Pons (tissue), 1 donor: ENCODE measurements at regions not wholly inside any gene's neighbourhood (a gene's known extent, or its start where the extent isn't known, plus 50 kb on each side); places are given as distances from the start of the nearest gene placed in this dataset.

Experiments
- DNase-seq: peaks from one replicate; pipeline ENCODE4 v3.0.0-alpha.2; 2016; ENCODE audit warnings: low spot score

DNA sequence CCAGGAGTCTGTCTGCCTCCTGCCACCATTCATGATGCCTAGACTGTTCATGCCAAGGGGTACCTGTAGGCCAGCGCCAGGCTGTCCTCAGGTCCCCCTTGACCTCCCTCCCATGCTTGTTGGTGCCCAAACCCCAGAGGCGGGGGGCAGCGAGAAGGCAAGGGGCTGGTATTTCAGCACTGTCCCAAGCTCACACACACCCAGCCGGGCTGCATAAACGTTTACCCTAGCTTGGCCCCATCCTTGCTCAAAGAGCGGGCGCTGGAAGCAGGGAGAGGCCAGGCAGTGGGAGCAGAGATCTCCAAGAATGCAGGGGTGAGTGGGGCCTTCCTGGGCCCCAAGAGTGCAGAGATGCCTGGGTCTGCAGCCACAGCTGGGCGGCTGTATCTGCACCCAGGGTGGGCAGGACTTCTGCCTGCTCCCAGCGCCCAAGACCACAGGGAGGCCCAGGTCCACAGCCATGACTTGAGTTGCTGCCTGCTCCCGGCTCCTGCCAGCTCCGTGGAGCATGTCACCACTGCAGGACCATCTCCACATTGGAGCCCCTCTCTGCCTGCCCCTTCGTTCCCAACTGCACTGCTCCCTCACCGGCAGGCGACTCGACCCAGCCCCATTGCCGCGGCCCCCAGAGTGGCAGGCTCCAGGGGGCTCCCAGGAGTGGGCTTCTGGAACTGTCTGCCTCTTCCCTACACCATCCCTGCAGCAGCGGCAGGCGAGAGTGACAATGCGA is 616.6 kb downstream of the METTL4 start:
- no peak for DNase-seq

DNA sequence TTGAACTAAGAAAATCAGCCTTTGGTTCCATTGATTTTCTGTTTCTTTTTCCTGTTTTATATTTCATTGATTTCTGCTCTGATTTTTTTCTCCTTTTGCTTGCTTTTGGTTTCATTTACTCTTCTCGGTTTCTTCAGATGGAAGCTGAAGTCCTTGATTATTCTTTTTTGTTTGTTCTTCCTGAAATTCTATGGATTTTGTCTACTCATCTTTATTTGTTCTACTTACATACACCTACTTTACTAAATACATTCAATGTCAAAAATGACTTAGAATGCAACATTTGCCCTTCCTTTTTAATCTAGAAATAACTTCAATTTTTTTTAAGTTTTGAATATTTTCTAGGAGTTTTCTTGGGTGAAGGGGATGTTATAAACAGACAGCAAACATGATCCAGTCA is 612.5 kb downstream of the METTL4 start:
- DNase-seq, result no peak

DNA sequence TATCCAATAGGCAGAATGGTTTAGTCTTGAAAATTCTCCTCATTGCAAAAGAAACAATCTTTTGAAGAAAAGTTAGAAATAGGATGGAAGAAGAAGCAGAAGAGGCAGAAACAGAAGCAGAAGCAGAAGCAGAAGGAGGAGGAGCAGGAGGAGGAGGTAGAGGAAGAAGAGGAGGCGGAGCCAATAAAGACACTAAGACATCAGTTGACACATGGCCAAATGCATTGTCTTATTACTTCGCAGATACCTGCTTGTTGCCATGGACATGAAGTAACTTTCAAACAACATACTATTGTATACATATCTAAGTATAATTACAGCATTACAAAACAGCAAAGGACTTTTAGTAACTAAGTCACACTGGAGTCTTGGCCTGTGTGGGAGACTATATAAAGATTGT is 606.3 kb downstream of the METTL4 start:
- DNase-seq, result no peak

DNA sequence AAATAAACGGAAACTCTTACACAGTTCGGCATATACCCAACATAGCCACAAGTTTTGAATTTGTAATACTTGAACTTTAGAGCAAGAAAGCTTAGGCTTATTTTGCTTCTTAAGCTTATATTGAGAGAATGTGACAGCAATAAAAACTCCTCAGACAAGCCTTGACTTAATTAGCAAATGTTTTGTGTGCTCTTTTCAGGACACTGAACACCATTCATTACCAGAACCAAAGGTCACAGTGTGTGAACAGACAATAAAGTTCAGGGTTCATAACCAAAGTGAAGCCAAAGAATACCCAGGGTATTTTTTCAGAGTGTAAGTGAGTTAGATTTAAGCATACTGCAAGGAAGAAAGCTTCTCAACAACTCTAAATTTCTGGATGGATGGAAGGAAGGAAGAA is 605.8 kb downstream of the METTL4 start:
- no peak for DNase-seq

DNA sequence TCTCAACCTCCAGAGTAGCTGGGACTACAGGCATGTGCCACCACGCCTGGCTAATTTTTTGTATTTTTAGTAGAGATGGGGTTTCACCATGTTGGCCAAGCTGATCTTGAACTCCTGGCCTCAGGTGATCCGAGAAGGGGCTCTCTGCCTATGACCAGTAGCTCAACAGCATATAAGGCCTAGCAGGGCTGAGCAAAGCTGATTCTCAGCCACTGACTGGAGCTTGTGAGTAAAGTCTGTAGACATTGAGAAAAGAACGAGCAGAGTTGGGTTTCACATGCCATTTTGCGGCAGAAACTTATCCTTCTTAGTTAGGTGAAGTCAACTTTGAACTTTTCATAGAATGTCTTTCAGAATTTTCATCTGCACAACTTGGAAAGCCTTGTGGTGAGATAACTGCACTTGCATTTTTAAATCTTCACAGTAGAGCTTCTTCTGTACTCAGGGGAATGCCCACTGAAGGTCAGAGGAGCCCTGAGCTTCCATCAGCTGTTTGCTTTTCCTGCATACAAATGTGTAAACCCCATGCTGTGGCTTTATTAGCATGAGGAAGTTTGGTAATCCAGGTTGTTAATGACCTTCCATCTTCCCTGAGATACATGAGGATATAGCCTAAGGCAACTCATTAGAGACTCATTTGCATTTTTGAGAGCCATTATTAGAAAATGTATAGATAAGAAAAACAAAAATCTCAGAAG is 602.4 kb downstream of the METTL4 start:
- no peak for DNase-seq

DNA sequence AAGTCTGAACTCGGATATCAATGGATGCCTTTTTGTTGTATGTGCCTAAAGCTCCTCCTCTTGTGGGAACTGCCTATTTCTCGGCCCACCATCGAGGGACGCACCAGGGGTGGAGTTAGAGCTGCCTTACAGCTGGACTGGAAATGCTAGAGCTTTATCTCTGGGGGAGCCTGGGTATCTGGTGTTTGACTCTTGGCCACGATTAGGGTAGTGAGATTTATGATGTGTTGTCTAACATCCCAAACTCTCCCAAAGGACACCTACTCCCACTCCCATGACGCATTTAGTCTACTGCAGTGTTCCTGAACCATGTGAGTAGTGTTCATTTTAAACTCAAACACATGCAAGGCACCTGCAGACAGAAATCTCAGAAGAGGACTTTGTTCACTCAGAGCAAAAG is 594.8 kb downstream of the METTL4 start:
- DNase-seq, result no peak

DNA sequence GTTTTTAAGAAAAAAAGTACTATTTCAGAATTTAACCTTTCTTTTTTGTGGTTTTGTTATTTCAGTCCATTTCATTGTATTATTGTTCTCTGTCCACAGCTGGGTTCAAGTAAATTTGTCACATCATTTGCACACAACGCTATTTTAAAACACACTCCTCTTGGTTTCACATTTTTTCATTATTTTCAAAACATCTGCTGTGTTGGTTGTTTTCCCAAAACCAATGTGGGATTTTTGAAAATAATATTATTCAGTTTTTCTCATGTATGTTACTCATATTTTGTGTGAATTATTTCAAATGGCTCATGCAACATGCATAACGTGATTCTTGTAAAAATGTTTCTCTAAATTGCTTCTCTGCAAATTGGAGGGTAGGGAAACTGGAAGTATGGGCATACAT is 589.2 kb downstream of the METTL4 start:
- DNase-seq, result no peak

DNA sequence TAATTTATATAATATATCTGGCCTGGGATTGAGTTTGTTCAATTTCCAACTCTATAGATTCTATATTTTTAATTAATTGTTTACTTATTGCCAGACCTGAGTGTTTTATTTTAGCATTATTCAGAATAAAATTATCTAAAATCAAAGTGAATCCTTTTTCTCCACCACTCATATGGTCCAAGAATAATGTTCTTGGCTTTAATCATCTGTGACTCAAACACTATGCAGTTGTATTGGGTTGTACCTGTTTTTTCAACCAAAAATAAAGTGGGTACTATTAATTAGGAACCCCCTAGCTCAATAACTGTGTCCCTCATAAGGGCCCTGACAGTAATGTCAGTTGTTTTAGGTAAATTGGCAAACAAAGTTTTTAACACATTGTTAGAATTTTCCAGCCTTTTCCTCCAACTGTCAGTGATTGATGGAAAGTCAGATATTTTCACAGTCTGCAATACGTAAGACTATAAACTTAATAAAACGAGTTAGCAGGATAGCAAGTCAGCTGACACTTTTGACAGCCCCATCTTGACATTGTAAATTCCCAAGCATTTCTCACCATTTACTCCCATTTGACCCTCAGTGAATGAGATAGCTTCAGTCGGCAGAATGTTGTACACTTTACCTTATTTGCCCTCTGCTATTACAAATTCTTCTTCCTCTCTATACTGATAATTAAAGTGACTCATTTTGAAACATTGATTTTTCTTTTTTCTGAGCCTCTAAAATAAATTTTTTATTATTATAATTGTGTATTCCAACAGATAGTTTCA is 587.4 kb downstream of the METTL4 start:
- no peak for DNase-seq

DNA sequence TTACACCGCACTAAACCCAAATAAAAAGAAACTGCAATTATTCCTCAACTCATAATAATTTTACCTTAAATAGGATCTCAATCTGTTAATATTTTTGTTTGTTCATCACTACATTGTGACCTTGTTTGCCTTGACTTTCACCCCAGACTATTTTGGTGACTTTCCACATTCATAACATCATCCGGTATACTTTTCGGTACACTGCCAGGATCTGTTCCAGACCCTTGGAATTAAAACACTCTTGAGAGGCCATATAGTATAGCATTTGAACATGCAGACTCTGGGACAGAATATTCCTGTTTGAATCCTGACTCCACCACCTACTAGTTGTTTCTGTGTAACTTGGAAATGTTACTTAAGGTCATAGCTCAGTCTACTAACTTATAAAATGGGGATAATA is 577.4 kb downstream of the METTL4 start:
- no peak for DNase-seq

DNA sequence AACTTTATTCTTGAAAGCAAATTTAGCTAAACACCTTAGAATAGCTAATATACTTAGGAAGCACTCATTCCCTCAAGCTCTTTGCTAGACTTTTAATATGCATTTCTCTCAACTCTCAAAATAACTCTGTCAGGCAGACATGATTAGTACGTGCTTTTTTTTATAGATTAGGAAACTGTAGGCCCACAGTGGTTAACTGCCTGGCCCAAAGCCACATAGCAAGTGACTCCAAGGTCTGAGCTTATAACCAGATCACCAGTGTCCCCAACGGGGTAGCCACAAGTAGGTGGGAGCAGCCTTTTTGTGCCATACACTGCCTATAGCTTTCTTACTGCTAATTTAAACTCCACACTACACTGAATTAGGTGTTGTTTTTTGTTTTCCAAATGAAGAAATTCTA is 576.8 kb downstream of the METTL4 start:
- DNase-seq, result no peak

DNA sequence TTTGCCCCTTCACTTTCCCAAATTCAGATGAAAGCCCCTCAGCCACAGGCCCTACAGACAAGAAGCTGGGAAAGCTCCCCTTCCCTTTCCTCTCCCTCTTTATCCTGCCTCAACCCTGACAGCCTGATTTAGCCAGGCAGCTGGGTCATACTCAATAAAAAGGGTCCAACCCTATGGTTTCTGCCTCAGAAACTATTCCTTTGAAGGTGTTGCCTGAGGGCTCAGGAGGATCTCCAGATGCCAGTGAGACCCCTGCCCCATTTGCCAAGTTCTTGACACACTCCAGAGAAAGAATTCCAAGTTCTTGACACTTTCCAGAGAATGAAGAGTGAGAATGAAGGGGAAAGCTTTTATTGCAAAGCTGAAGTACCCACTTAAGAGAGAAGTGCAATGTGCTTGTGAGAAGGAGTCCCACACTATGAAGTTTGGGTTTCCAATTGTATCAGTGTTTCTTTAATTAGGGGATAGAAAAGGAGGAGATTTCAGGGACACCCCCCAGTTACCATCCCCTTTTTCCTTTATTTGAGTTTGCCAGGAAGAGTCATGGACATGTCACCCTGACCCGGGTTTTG is 576.2 kb downstream of the METTL4 start:
- DNase-seq, result no peak

DNA sequence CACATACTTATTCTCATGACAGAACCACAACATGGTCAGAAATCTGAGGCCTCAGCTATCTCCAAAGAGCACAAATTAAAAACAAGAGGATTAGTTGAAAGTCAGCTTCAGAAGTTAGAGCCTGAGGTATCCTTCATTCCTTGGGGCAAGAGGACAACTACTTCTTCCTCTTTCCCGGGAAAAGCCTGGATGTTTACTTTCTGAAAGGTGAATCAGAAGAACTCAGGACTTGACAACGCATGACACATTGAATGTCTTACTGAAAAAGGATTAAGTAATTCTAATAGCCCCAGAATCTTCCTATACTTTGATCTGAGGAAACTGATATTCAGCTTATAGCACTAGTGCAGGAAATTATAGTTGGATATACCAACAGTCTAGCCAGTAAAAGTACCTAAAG is 573.2 kb downstream of the METTL4 start:
- DNase-seq, result no peak

DNA sequence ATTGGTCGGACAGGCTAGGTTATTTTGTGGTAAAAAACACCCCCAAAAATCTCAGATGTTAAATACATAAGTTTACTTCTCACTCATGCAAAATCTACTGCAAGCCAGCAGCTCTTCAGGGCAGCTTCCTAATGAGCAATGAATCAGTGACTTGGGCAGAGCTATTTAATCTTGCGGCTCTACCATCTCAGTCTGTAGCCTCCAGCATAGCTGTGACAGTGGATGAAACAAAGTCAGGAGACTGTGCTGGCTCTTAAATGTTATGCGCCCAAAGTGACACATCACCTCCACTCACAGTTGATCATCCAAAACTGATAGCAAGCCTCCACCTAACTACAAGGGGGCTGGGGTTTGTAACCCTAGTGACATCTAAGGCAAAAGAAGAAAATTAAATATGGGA is 571.9 kb downstream of the METTL4 start:
- no peak for DNase-seq

DNA sequence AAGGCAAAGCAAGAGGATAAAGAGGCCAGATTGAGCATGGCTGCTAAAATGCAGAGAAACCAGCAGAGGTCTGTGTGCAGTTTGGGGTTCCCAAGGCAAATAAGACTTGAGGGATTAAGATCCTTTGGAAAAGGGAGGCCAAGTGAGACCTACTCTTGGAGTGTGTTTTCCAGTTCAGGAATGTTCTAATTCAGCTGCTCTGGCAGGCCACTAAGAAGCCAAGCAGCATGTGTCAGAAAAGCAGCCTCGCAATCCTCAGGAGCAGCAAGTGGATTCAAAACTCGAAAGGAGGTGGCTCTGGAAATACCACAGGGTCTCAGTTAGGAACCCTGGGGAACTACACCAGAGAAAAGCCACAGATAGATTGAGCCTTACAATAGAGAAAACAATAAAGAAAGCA is 569.2 kb downstream of the METTL4 start:
- no peak for DNase-seq

DNA sequence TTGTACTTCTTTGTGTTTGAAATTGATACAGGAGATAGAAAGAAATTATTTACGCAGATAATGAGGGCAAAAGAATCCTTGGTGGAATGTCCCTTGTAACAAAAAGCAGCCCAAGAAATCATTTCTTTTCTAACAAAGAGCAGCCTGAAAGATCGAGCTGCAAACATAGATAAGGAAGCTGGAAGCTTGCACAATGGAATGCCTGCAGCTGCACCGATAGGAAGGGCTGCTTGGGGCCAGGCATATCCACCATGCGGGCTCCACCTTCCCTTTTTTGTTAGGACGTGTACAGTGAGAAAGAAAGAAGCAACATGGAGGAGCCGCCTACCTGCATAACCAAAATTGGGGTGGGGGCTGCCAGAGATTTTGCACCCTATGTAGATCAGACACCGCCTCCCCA is 568.7 kb downstream of the METTL4 start:
- no peak for DNase-seq

DNA sequence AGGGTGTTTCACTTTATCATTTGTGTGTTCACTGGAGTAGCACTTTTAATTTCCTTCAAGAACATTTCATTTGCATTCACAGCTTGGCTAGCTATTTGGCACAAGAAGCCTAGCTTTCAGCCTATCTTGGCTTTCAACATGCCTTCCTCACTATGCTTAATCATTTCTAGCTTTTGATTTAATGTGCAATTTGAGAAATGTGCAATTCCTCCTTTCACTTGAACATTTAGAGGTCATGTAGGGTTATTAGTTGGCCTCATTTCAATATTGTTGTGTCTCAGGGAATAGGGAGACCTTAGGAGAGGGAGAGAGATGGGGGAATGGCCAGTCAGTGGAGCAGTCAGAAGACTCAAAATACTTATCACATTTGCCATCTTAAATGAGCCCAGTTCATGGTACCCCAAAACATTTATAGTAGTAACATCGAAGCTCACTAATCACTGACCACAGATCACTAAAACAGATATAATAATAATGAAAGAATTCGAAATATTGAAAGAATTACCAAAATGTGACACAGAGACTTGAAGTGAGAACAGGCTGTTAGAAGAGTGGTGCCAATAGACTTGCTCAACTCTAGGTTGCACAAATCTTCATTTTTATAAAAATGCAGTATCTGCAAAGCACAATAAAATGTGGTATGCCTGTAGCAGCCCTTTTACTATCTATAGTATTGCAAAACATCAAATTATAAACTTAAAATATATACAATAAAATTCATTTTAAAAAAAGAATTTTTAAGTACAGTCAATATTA is 561.2 kb downstream of the METTL4 start:
- no peak for DNase-seq

DNA sequence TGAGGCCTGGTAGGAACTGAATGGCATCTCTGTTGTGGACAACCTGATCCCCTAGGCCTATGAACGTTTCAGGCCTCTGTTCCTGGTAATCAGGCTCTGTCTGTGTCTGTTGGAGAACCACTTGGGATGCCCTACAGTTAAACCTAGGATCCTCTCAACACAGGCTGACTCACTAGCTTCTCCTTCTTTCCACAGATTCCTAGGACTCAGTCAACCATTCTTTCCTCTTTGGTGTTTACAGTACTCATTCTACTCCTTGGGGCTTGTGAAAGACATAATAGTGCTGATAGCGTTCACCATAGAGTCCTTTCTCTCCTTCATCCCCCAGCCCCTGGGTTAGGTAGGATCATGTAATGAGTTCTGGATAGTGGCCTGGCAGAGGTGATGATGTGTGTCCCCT is 544.3 kb downstream of the METTL4 start:
- DNase-seq, result no peak

DNA sequence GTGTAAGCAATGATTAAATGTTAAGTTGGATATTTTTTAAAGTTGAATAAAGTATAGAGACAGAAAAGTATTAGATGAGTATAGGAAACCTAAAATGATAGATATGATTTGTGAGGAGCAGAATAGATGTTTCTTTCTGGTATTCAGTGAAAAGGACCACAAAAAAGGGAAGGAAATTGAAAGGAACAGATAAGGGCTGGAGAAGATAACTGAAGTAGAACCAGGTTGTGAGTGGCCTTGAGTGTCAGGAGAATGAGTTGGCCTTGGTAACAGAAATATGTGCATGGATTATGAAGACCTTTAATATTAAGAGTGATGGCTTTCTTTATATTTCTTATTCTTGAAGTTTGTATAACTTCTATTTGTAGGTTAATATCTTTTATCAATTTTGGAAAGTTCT is 543.5 kb downstream of the METTL4 start:
- DNase-seq, result no peak

DNA sequence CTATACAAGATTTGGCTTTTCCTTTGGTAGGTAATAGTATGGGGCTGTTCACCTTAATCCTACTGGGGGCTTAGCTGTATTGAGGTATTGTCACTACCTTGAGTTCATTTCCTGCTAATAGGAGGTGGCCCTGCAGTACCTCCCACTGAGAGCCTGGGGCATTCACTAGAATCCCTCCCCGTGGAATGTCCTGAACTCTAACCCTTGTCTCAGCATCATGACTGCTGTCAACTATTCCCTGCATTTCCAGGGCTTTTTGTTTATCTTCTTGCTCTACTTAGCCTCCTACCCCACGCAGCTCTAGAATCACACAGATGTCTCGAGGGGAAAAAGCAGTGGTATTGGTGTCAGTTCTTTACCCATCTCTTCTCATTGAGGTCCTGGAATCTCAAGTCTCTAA is 542.3 kb downstream of the METTL4 start:
- no peak for DNase-seq

DNA sequence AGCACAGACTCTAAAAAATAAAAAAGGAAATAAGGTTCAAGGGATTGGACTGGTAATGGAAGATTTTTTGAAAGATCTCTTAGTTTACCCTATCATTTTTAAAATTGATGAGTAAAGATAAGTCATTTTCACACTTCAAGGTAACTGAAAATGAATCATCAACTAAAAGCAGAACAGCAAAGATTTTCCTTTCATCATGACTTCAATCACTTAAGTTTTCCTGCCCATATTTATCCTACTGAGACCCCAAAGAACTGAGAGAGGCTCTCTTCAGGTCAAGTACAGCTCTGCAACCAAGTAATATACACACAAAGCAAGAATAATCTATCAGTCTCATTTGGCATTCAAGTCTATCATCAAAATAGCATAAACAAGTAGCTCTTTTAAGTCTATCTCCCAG is 540.7 kb downstream of the METTL4 start:
- no peak for DNase-seq

DNA sequence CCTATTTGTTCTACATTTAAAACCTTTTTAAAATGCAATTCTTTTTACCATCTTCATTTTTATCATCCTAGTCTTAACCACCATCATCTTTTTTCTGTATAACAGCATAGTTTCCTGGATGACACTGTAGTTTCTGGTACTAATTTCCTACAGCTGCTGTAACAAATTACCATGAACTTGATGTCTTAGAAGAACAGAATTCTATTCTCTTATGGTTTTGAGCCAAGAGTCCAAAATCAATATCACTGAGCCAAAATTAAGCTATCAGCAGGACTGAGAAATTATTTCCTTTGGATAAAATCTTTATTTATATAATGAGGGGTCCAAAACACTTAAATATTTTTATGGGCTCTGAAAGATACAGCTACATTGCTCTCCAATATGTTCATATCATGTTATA is 539.3 kb downstream of the METTL4 start:
- DNase-seq, result no peak

DNA sequence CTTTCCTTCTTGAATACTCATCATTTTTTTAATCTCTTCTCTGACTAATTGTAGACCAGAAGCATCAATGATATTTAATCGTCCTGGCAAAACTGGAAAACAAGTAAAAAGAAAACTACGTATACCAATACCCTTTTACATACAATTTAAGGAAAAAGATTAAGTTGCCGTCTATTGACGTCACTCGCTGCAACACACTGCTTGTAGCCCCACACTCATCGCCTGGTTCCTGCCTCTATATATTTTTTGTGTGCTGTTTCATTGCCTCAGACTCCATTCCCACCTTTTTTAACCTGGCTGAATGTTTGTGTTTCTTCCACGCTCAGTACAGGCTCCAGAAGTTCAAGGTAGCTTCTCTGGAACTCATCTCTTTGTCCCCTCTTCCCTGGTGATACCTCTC is 536.2 kb downstream of the METTL4 start:
- DNase-seq, result no peak
